SK-N-SH (cell line): ENCODE measurements at regions not wholly inside any gene's neighbourhood (a gene's known extent, or its start where the extent isn't known, plus 50 kb on each side); places are given as distances from the start of the nearest gene placed in this dataset.

Experiments
- CTCF ChIA-PET: fragments of 300-600, 350-600 bp; formaldehyde crosslinking; extraction: SDS; loops from one replicate; lab custom pipeline; 2021; lab: Yijun Ruan, JAX
- POLR2A ChIA-PET: fragments of 350-600 bp; sonication (Branson Sonifier 250); formaldehyde crosslinking; extraction: SDS; loops from one replicate; lab custom pipeline; 2020; ENCODE audit warnings: antibody characterized with exemption, inconsistent platforms; lab: Yijun Ruan, JAX
- DNase-seq: peaks from one replicate; pipeline ENCODE4 v3.0.0; 2012
- H2AFZ ChIP-seq: fragments of 200-600 bp; sonication (generic); 2 replicates; pipeline ENCODE4 v1.8.1; 2016; ENCODE audit warnings: antibody characterized with exemption, mild to moderate bottlenecking, low read depth
- H3F3A ChIP-seq: fragments of 200-600 bp; sonication (generic); replicated peaks from 2 replicates; pipeline ENCODE3; 2016; ENCODE audit warnings: antibody characterized with exemption, mild to moderate bottlenecking; ENCODE audit not compliant: insufficient read depth
- H3K27ac ChIP-seq, 2 experiments: fragments of 200-500 bp in 1 of 2; fragments of 200-600 bp in 1 of 2; sonication (Bioruptor generic) in 1 of 2; sonication (generic), shearing (Covaris generic) in 1 of 2; 2 replicates each; pipeline versions ENCODE4 v1.5.1 to v1.6.1; 2014 to 2016; ENCODE audit warnings: low read depth in 2 of 2, inconsistent platforms in 1 of 2, low read length in 1 of 2, mild to moderate bottlenecking in 1 of 2, mixed read lengths in 1 of 2
- H3K27me3 ChIP-seq: fragments of 200-600 bp; sonication (generic), shearing (Covaris generic); 2 replicates; pipeline ENCODE4 v1.6.1; 2016; ENCODE audit warnings: mixed run types; ENCODE audit not compliant: insufficient read depth
- H3K36me3 ChIP-seq, 2 experiments: fragments of 200-500 bp in 1 of 2; fragments of 200-600 bp in 1 of 2; sonication (Bioruptor generic) in 1 of 2; sonication (generic) in 1 of 2; replicated peaks in 1 of 2; 2 replicates each; pipeline versions ENCODE3 to v1.5.1; 2014 to 2016; ENCODE audit warnings: low read length in 1 of 2, mild to moderate bottlenecking in 1 of 2; ENCODE audit not compliant: insufficient read depth in 2 of 2, control insufficient read depth in 1 of 2
- H3K4me1 ChIP-seq, 2 experiments: fragments of 200-500 bp in 1 of 2; fragments of 200-600 bp in 1 of 2; sonication (Bioruptor generic) in 1 of 2; sonication (generic), shearing (Covaris generic) in 1 of 2; 2 replicates each; pipeline versions ENCODE4 v1.5.1 to v1.6.1; 2014 to 2016; ENCODE audit warnings: low read depth in 1 of 2, low read length in 1 of 2, mixed run types in 1 of 2; ENCODE audit not compliant: insufficient read depth in 2 of 2, control insufficient read depth in 1 of 2
- H3K4me2 ChIP-seq: fragments of 200-600 bp; sonication (generic), shearing (Covaris generic); 2 replicates; pipeline ENCODE4 v1.6.1; 2017; ENCODE audit warnings: mixed run types
- H3K4me3 ChIP-seq, 2 experiments: fragments of 200-500 bp in 1 of 2; fragments of 200-600 bp in 1 of 2; sonication (Bioruptor generic) in 1 of 2; sonication (generic), shearing (Covaris generic) in 1 of 2; 2 replicates each; pipeline versions ENCODE4 v1.5.1 to v1.8.1; 2014 to 2016; ENCODE audit warnings: low read depth in 2 of 2, inconsistent platforms in 1 of 2, low read length in 1 of 2, mild to moderate bottlenecking in 1 of 2, mixed read lengths in 1 of 2, moderate library complexity in 1 of 2
- H3K79me2 ChIP-seq: fragments of 200-600 bp; sonication (generic); 2 replicates; pipeline ENCODE4 v1.8.1; 2017; ENCODE audit warnings: mild to moderate bottlenecking; ENCODE audit not compliant: insufficient read depth
- H3K9ac ChIP-seq: fragments of 200-600 bp; sonication (generic); 2 replicates; pipeline ENCODE4 v1.6.1; 2017; ENCODE audit warnings: mixed run types
- H3K9me2 ChIP-seq: fragments of 200-600 bp; sonication (generic); 2 replicates; pipeline ENCODE4 v1.6.1; 2017; ENCODE audit warnings: mixed run types
- H3K9me3 ChIP-seq: fragments of 200-600 bp; sonication (generic); 2 replicates; pipeline ENCODE4 v1.6.1; 2017; ENCODE audit warnings: mixed run types, mild to moderate bottlenecking, moderate library complexity
- H4K20me1 ChIP-seq: fragments of 200-600 bp; sonication (generic); 2 replicates; pipeline ENCODE4 v1.6.1; 2017; ENCODE audit warnings: mild to moderate bottlenecking, mixed run types; ENCODE audit not compliant: insufficient read depth
- CHD2 ChIP-seq: fragments of 150-350 bp; IDR thresholded peaks from 2 replicates; pipeline ENCODE4 v1.6.1; 2018; ENCODE audit warnings: low read length; ENCODE audit not compliant: partially characterized antibody
- FOXM1 ChIP-seq: IDR thresholded peaks from 2 replicates; pipeline ENCODE4 v1.4.0; 2012; ENCODE audit warnings: low read depth, mild to moderate bottlenecking
- MEF2A ChIP-seq: IDR thresholded peaks from 2 replicates; pipeline ENCODE4 v1.4.0; 2012; ENCODE audit warnings: low read depth, borderline replicate concordance
- MXI1 ChIP-seq: IDR thresholded peaks from 2 replicates; pipeline ENCODE4 v1.6.1; 2012; ENCODE audit warnings: mild to moderate bottlenecking, low read depth, low read length, improper control_type of control experiment
- POLR2AphosphoS5 ChIP-seq: IDR thresholded peaks from 2 replicates; pipeline ENCODE4 v1.6.1; 2012; ENCODE audit warnings: low read depth, low read length
- TAF1 ChIP-seq: IDR thresholded peaks from 2 replicates; pipeline ENCODE4 v1.6.1; 2012; ENCODE audit warnings: low read depth, mild to moderate bottlenecking, low read length, moderate library complexity, borderline replicate concordance
- WGBS: methylation state at CpG from one replicate; pipeline ENCODE4 v1.1.6; 2017; ENCODE audit warnings: low lambda C conversion rate; 5-methylcytosine and 5-hydroxymethylcytosine counted together
- TF ChIP-seq, protein P1 (sequence below): IDR thresholded peaks from 2 replicates; pipeline ENCODE4 v1.6.1; 2012; ENCODE audit warnings: mild to moderate bottlenecking, low read depth, low read length, moderate library complexity
- TF ChIP-seq, protein P2 (sequence below): IDR thresholded peaks from 2 replicates; pipeline ENCODE4 v1.4.0; 2012; ENCODE audit warnings: low read depth, borderline replicate concordance
- TF ChIP-seq, protein P3 (sequence below): IDR thresholded peaks from 2 replicates; pipeline ENCODE4 v1.4.0; 2012; ENCODE audit warnings: low read depth

DNA sequence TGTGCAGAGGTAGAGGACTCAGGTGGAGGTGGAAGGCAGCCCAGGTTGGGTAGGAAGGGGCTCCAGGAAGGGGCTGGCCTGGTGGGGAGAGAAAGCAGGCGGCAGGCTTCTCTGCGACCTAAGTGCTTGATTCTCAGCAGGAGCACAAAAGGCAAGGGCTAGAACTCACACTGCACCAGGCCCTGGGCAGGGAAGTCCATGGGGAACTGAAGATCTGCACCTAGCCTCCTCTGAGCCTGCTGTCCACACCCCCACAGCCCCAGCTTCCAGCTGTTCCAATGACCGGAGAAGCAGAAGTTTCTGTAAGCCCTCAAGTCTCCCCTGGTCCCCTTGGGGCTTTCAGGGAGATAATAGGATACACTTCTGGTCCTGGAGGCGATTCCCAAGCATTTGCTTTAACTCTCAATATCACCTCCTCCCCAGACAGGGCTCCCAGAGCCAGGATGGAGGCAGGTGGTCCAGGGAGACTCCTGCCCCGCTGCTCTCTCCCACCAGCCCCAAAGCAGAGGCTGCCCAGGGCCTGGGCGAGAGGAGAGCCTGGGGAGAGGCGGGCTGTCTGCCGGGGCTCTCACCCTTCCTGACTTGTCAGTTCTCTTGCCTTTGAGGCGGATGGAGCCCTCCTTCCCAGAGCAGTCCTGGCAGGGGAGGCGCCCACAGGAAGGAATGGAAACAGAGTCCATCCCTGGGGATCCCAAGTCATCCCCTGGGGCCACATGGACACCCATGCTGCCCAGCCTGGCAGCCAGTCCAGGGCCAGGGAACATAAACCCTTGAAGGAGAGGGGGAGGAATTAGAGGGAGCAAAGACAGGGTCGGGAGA lies 126.0 kb downstream of the RBFOX3 start:
- Histone ChIP-seq H2AFZ (no peak overlapping the region), H3F3A (no peaks in the 10 kb centered on the region), H3K36me3 (no peaks in the 10 kb centered on the region), H3K79me2 (no peaks in the 10 kb centered on the region), H4K20me1 (no peaks in the 10 kb centered on the region), H3K4me2 (no peak overlapping the region), H3K27me3 (no peaks in the 10 kb centered on the region), H3K9me2 (no peaks in the 10 kb centered on the region), H3K4me1 (no peaks in the 10 kb centered on the region; a peak in 1 of 4 replicates), H3K4me3 (no peak overlapping the region), H3K9me3 (no peaks in the 10 kb centered on the region), H3K27ac (no peak overlapping the region), H3K9ac (no peak overlapping the region)
- ChIA-PET CTCF (interaction anchor here (0.9 to 1.5 kb wide), 4 partner anchors 10 to 224 kb away, joined by 3 to 4 read pairs (median 3); no protein-coding TSS in a partner anchor), POLR2A (no interaction called here)
- WGBS, result 33% methylated on average over 11 of the region's 11 CpGs
- no peak for DNase-seq
- TF ChIP-seq MXI1, result no peak
- TF ChIP-seq MEF2A, result no peak
- TF ChIP-seq, protein P1, sequence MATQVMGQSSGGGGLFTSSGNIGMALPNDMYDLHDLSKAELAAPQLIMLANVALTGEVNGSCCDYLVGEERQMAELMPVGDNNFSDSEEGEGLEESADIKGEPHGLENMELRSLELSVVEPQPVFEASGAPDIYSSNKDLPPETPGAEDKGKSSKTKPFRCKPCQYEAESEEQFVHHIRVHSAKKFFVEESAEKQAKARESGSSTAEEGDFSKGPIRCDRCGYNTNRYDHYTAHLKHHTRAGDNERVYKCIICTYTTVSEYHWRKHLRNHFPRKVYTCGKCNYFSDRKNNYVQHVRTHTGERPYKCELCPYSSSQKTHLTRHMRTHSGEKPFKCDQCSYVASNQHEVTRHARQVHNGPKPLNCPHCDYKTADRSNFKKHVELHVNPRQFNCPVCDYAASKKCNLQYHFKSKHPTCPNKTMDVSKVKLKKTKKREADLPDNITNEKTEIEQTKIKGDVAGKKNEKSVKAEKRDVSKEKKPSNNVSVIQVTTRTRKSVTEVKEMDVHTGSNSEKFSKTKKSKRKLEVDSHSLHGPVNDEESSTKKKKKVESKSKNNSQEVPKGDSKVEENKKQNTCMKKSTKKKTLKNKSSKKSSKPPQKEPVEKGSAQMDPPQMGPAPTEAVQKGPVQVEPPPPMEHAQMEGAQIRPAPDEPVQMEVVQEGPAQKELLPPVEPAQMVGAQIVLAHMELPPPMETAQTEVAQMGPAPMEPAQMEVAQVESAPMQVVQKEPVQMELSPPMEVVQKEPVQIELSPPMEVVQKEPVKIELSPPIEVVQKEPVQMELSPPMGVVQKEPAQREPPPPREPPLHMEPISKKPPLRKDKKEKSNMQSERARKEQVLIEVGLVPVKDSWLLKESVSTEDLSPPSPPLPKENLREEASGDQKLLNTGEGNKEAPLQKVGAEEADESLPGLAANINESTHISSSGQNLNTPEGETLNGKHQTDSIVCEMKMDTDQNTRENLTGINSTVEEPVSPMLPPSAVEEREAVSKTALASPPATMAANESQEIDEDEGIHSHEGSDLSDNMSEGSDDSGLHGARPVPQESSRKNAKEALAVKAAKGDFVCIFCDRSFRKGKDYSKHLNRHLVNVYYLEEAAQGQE, result no peak
- no peak for TF ChIP-seq CHD2

DNA sequence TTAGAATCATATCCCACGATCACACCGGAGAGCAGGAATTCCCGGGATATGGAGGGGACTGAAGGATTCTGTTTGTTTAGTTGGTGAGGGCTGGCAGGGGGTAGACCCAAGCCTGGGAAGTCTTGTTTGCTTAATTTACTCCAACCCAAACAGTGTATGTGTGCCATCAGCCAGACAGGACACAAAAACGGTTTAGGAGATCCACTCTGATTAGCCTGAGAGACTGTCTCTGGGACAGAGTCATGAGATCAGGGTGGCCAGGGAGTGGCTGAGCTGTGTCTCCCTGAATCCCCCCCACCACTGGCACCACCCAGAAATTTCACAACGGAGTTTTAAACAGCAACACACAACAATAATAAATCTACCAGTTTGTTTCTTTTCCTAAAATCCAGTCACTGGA lies 127.0 kb downstream of the RBFOX3 start:
- WGBS, result 19% methylated on average over 5 of the region's 5 CpGs
- POLR2A ChIA-PET, result no interaction called here

More for the DNA sequence above, 127.0 kb downstream of the RBFOX3 start:
- H3F3A ChIP-seq, result no peaks in the 10 kb centered on the region
- no peaks in the 10 kb centered on the region for H3K9me3 ChIP-seq
- H3K4me2 ChIP-seq, result no peak overlapping the region
- no peak for DNase-seq
- TF ChIP-seq, protein P2, sequence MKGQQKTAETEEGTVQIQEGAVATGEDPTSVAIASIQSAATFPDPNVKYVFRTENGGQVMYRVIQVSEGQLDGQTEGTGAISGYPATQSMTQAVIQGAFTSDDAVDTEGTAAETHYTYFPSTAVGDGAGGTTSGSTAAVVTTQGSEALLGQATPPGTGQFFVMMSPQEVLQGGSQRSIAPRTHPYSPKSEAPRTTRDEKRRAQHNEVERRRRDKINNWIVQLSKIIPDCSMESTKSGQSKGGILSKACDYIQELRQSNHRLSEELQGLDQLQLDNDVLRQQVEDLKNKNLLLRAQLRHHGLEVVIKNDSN, result no peak
- TF ChIP-seq POLR2AphosphoS5 (no peak), TAF1 (no peak), FOXM1 (no peak)
- TF ChIP-seq, protein P3, sequence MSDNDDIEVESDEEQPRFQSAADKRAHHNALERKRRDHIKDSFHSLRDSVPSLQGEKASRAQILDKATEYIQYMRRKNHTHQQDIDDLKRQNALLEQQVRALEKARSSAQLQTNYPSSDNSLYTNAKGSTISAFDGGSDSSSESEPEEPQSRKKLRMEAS, result no peak
- no peaks in the 10 kb centered on the region for H3K27me3 ChIP-seq
- H3K36me3 ChIP-seq, result no peaks in the 10 kb centered on the region
- no peak overlapping the region for H2AFZ ChIP-seq
- no peak overlapping the region for H3K9ac ChIP-seq
- no peaks in the 10 kb centered on the region; a peak in 1 of 4 replicates for H3K4me1 ChIP-seq
- H3K27ac ChIP-seq, result no peak overlapping the region
- no peaks in the 10 kb centered on the region for H4K20me1 ChIP-seq
- no peaks in the 10 kb centered on the region for H3K79me2 ChIP-seq
- H3K9me2 ChIP-seq, result no peaks in the 10 kb centered on the region
- CTCF ChIA-PET, result no interaction called here
- no peak overlapping the region for H3K4me3 ChIP-seq
